Stimulated activated CD8-positive, alpha-beta memory T cell treated with anti-CD3 and anti-CD28 coated beads, Interleukin-15, amount 100 ng/mL, for 48 hours (primary cell): ENCODE measurements at regions not wholly inside any gene's neighbourhood (a gene's known extent, or its start where the extent isn't known, plus 50 kb on each side); places are given as distances from the start of the nearest gene placed in this dataset.
"Not testable (repeated sequence)": the region's sequence is repeated elsewhere in the genome, so short reads cannot be mapped to it uniquely, and the experiment has no call there.

Experiments
- DNase-seq, 2 donors: peaks; one replicate each; pipeline ENCODE4 v3.0.0-alpha.2; 2020; ENCODE audit warnings: low read depth in 2 of 2

GRCh38 chr1:238652346-238652968 is 733.9 kb upstream of the CHRM3 start:
- no peak for DNase-seq

DNA sequence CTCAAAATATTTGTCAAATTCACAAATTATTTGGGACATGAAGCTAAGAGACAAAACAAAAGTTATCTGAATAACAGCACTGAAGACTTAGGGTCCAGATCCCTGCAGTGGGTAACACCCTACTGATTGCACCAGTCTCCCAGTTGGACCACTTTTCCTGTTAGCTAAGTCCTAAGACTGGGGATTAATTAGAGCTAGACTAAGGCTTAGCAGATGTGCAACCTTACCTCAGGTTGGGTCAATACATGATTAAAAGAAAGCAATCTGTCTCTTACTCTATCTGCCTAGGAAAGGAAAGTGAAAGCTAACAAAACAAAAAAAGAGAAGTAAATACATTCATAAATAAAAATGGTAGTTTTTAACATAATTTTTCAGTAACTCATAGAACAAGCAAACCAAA is 737.2 kb upstream of the CHRM3 start:
- no peak for DNase-seq

DNA sequence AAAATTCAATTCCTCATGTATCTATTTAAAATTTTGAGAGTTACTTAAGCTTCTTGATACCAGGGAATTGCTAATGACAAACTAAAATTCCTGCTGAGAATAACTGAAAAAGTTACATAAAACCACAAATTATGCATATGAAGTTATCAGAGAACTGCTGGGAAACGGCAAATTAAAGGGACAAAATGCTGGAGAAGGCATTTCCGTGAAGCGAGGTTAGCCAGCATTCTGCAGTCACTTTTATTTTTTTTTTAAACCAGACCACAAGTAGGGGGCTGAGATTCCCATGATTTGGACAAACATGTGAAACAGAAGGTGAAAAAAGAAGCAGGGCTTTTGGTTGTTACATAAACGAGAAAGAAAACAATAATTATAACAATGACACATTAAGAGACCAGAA is 737.6 kb upstream of the CHRM3 start:
- DNase-seq = no peak

GRCh38 chr1:238648296-238648695 is 738.1 kb upstream of the CHRM3 start:
- DNase-seq = no peak

DNA sequence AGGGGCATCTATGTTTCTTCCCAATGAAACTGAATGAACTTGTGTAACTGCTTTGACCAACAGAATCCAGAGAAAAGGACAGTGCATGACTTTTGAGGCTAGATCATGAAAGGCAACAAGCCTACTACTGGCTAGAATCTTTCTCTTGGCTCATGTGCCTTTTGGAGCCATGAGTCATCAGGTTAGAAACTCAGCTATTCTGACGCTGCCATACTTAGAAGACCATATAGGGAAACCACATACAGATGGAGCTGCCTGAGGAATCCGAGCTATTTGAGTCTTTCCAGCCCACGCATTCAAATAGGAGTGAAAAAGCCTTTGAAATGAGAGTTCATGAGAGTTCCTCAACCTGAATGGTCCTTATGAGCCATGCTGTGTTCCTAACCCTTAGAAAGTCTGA is 738.5 kb upstream of the CHRM3 start:
- no peak for DNase-seq

DNA sequence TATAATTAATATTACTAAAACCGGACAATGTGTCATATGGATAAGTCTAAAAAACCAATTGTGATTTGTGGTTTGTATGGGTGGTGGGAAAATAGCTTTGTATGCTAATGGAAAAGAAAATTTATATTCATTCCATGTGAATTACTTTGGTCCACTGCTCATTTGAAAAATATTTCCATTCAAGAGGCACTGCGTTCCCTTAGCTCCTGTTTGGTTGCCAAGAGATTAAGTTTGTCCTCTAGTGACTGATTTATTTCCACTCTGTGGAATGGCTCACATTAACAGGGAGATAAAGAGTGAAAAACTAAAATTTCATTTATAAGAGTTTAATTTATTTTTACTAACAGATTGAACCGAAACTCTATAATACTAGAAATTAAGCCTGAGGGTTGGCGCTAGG is 744.1 kb upstream of the CHRM3 start:
- no peak for DNase-seq

DNA sequence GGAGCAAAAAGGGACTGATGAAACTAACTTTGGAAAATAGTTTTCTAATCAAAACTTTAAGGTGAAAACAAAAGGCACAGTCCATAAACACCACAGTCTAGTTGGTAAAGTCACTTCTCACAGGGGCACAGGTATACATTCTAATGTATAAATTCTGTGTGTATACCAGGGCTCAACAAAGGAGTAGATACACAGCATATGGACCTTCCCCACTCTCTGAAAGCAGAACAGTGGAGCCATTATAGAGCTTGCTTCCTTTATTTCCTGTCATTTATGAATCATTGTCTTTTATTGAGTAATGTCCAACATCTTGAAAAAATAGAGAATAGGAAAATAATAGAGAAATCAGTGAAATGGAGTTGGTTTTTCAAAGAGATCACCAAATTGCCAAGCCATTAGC is 746.5 kb upstream of the CHRM3 start:
- no peak for DNase-seq

GRCh38 chr1:238628110-238628509 is 737.4 kb upstream of the ZP4 start:
- no peak for DNase-seq

DNA sequence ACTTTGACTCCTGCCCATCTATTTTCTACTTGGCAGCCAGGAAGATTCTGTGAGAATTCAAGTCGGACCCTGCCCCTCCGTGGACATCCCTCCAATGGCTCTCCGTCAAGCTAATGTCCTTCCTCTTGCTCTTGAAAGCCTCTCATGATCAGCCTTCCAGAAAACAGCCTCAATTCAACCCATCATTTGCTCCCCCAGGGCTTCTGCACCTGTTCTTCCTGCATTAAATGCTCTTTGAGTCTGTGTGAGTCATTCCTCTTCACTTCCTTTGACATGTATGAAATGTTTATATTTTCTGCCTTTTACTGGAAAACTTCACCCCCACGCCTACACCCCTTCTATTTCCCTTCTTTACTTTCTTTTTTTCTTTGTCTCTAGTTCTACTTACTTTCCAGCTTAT is 734.1 kb upstream of the ZP4 start:
- DNase-seq = no peak

DNA sequence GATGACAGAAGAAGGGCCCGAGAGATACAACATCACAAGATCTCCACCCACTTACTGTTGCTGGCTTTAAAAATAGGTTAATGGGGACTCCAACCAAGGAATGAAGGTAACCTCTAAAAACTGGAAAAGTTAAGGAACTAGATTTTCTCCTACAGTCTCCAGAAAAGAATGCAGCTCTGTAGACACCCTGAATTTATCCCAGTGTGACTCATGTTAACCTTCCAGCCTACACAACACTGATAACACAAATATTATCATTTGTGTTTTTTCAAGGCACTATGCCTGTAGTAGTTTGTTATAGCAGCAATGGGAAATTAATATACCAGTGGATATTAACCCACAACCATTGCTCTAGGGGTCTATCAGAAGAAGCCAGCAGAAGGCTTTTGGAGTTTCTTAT is 730.7 kb upstream of the ZP4 start:
- no peak for DNase-seq

DNA sequence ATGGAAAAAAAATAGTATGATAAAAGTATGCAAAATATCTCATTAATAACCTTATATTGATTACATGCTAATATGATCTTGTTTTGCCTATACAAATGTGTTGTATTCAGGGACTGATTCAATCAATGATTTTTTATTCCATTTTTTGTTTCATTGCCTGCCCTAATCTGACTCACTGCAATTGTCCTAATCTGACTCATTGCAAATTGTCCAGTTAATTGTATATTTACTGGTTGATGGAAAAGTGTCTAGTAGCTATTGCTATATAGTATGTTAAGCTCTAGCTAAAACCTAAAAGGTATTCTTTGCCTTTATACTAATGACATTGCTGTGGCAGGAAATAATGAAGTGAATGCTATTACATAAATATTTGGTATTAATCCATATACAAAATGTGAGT is 728.9 kb upstream of the ZP4 start:
- no peak for DNase-seq

DNA sequence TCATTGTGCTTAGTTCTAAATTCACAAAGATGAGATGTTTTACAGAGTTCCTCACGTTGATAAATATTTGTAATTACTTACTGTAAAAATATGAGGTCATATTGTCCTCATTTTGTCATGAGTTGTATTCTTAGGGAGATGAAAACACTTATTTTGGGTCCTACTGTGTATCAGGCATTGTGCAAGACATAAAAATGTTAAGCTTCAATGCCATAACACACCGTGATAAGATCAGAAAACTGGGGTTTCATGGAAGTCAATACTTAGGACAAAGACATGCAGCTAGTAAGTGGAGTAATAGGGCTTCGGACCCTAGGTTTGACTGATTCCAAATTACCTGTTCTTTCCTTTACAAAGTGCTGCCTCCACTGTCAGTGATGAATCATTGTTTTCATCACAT is 720.7 kb upstream of the ZP4 start:
- DNase-seq = no peak

DNA sequence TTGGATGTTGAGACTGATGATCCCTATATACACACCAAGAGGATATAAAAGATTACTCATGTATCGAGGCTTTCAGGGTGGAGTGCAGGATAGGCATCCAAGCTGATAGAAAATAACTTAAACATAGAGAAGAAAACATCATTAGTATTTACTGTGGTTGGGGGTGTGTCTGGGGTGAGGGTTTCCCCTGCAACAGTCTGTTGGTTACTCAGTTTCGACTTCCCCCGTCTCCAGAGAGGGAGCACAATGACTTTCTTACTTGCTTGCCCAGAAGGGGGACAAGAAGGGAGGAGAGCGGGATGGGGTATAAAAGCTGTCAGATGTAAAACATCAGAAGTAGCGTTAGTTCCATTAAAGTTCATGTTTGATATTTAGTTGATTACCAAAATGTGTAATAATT is 717.4 kb upstream of the ZP4 start:
- no peak for DNase-seq

DNA sequence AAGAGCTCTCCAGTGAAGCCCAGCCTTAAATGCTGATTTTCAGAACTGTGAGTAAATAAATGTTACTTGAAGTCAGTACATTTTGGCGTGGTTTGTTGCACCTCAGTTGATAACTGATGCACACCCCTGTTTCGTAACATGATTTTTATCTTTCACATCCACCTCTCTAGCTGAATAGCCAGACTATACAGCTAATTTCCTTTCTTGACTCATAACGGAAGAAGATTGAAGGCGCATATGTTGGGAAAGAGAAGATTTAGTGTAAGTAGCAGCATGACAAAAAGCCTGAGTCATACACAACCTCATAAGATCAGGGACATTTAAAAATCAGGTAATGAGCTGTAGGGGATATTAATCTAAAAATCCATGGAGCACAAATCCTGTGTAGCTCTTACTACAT is 716.2 kb upstream of the ZP4 start:
- DNase-seq = no peak

DNA sequence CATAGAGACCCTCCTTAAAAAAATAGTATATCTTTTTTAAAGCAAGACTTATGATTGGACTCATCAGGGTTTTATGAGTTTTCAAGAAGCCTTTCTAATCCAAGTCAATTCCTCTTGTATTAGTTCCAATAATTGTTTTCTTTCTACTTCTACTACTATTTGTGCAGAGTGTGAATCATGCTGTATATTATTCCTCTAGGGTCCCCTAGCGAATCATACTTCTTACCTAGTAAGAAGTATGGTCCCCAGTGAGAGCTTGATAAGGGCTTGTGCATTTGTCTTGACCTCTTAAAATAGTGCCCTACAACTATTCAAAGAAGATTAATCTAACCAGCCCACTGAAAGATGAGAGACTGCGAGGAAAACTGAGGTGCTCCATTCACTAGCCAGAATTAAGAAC is 715.7 kb upstream of the ZP4 start:
- no peak for DNase-seq

- DNase-seq = no peak
Measured at GRCh38 chr1:238604357-238604756, 713.6 kb upstream of the ZP4 start.

DNA sequence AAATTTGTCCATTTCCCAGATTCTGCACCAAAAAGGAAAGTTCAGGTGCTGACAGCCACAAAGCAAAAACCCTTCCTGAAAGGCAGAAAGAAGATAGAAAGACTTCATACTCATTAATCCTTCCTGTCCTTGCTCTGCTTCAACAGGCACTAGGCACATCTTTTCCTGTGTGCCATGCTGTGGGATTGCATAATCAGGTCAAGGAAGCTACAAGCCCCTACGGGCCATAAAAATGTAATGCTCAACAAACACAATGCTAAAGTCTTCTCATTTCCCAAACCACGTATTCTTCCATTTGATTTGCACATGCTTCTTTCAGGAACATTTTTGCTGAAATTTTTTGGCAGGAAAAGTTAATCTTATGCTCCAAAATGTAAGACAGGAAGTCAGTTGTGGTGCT is 710.9 kb upstream of the ZP4 start:
- not testable (repeated sequence) for DNase-seq

DNA sequence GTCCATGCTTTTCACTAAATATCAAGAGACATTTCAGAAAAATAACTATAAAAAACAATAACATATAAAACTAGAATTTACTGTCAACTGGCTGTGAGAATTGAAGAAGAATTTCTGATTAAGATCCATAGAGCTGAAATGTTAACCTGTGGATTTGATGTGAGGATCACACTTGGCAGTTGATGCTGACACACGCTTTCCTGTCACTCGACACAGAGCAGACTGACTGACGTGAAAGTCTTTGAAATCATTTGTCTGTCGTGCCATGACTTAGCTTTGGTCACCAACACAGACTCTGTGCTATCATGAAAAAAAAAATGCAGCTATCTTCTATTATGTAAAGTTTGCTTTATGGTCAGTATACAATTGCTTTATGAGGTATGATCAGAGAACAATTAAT is 706.0 kb upstream of the ZP4 start:
- DNase-seq = no peak

GRCh38 chr1:238592621-238593020 is 701.9 kb upstream of the ZP4 start:
- DNase-seq = no peak

DNA sequence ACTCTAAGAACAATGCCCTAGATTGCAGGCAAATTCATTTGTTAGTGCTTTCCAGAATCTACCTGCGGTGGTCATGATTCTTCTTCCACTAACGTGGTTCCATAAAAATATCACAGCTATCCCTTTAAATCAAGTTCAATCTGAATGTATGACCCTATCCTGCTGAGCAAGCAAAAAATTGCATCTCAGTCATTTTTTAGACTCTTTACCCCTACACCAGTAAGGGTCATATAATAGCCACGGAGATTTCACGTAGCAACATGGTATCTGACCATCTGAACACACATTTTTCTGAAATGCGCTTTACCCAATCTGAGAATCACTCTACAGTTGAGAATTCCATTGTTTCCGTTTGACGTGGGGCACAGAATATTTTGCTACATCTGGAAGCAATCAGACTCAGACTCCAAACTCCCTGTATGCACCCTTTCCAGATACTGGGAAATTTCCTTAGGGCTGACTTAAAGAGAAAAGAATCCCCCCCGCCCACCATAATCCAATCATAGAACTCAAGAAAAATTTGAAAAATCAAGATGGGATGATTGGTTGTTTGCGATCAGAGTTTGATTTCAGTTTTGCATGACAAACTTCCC is 699.2 kb upstream of the ZP4 start:
- no peak for DNase-seq

DNA sequence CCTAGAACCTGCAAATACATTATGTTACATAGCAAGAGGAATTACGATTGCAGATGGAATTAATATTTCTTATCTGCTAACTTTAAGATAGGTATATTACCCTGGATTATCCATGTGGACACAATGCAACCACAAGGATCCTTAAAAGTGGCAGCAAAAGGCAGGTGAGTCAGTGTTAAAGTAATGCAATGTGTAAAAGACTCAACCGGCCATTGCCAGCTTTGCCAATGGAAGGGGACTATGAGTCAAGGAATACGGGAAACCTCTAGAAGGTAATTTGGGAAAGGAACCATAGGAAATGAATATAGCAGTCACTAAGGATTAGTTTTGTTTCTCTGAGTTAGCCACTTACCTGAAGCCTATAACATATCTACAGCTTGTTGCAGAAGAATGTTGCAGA is 692.1 kb upstream of the ZP4 start:
- no peak for DNase-seq

DNA sequence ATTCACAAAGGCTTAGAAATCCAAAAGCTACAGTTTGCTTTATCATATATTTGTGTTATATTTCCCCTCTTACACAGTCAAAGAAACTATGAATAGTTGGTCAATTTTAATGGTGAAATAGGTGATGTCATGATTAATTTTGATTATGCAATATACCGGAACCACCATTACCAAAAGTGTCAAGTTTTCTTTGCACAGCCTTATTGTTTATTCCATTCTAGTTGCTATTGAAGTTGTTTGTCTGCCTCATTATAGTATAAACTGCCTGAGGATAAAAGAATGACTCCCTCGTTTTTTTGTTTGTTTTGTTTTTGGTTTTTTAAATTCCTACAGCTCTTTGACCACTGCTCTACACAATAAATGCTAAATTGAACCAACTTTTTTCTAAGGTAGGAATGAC is 690.6 kb upstream of the ZP4 start:
- no peak for DNase-seq

DNA sequence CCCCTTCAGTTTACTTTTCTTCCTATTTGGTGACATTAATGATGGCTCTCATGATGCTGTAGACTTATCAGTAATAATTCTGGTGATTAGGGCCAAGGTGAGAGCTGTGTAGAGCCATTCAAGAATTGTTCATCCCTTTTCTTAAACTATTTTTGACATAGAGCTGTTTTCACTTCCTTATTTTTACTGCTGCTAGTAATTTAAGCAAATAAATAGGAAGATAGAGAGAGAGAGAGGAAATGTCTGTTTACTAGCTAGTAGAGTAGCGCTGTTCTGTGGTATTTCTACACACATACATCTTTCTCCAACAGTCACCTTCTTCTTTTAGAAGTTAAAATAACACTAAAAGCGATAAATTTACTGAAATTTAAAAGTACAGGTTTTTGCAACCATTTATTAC is 678.0 kb upstream of the ZP4 start:
- no peak for DNase-seq

GRCh38 chr1:238562341-238562740 is 671.6 kb upstream of the ZP4 start:
- DNase-seq = no peak
